Mesenchymal stem cell (in vitro differentiated cells and primary cell): ENCODE measurements at regions not wholly inside any gene's neighbourhood (a gene's known extent, or its start where the extent isn't known, plus 50 kb on each side); places are given as distances from the start of the nearest gene placed in this dataset.

ENCODE experiments used
- DNase-seq: peaks from one replicate; pipeline ENCODE4 v3.0.0-alpha.2; 2013
- H2AFZ ChIP-seq: one replicate; pipeline ENCODE4 v1.6.1; 2013; ENCODE audit warnings: low read depth, mild to moderate bottlenecking, control low read depth, inconsistent platforms, low read length, moderate library complexity
- H2AK5ac ChIP-seq: 2 replicates; pipeline ENCODE4 v1.6.1; 2013; ENCODE audit warnings: low read length, moderate library complexity, mild to moderate bottlenecking, inconsistent platforms; ENCODE audit not compliant: severe bottlenecking
- H2BK120ac ChIP-seq: one replicate; pipeline ENCODE4 v1.6.1; 2013; ENCODE audit warnings: low read depth, mild to moderate bottlenecking, inconsistent platforms, low read length, moderate library complexity
- H2BK12ac ChIP-seq, 2 experiments: one replicate each; pipeline ENCODE4 v1.6.1; 2013; ENCODE audit warnings: inconsistent platforms in 2 of 2, low read length in 2 of 2, mild to moderate bottlenecking in 2 of 2, moderate library complexity in 2 of 2, control low read depth in 1 of 2
- H2BK15ac ChIP-seq: one replicate; pipeline ENCODE4 v1.6.1; 2013; ENCODE audit warnings: mild to moderate bottlenecking, low read depth, inconsistent platforms; ENCODE audit not compliant: poor library complexity, severe bottlenecking
- H2BK5ac ChIP-seq: 2 replicates; pipeline ENCODE4 v1.6.1; 2013; ENCODE audit warnings: low read depth, mild to moderate bottlenecking, low read length, control low read depth, inconsistent platforms; ENCODE audit not compliant: poor library complexity, severe bottlenecking
- H3K14ac ChIP-seq, 2 experiments: one replicate each; pipeline ENCODE4 v1.6.1; 2013; ENCODE audit warnings: inconsistent platforms in 2 of 2, low read length in 2 of 2, control low read depth in 1 of 2, mild to moderate bottlenecking in 1 of 2, moderate library complexity in 1 of 2
- H3K18ac ChIP-seq, 2 experiments: one replicate each; pipeline ENCODE4 v1.6.1; 2013; ENCODE audit warnings: inconsistent platforms in 2 of 2, low read length in 2 of 2, control low read depth in 1 of 2, low read depth in 1 of 2, mild to moderate bottlenecking in 1 of 2
- H3K23ac ChIP-seq, 2 experiments: one replicate each; pipeline ENCODE4 v1.6.1; 2013; ENCODE audit warnings: inconsistent platforms in 2 of 2, low read length in 2 of 2, mild to moderate bottlenecking in 2 of 2, moderate library complexity in 2 of 2, control low read depth in 1 of 2
- H3K27ac ChIP-seq: 2 replicates; pipeline ENCODE4 v1.5.1; 2013; ENCODE audit warnings: mild to moderate bottlenecking, moderate library complexity, low read length, control low read depth, inconsistent platforms; ENCODE audit not compliant: poor library complexity, severe bottlenecking
- H3K27me3 ChIP-seq, 2 experiments: 2 replicates each; pipeline versions ENCODE4 v1.6.1 to v1.7.0; 2013; ENCODE audit warnings: low read length in 2 of 2, mild to moderate bottlenecking in 2 of 2, moderate library complexity in 2 of 2, control low read depth in 1 of 2, inconsistent platforms in 1 of 2; ENCODE audit not compliant: control insufficient read depth in 1 of 2, insufficient read depth in 1 of 2
- H3K36me3 ChIP-seq, 2 experiments: 2 replicates each; pipeline versions ENCODE4 v1.6.1 to v1.7.0; 2013; ENCODE audit warnings: low read length in 2 of 2, control low read depth in 1 of 2, inconsistent platforms in 1 of 2, low read depth in 1 of 2, mild to moderate bottlenecking in 1 of 2; ENCODE audit not compliant: insufficient read depth in 2 of 2, control insufficient read depth in 1 of 2
- H3K4ac ChIP-seq, 2 experiments: one replicate each; pipeline ENCODE4 v1.6.1; 2013; ENCODE audit warnings: inconsistent platforms in 2 of 2, low read length in 2 of 2, mild to moderate bottlenecking in 2 of 2, moderate library complexity in 2 of 2, control low read depth in 1 of 2, low read depth in 1 of 2
- H3K4me1 ChIP-seq: 2 replicates; pipeline ENCODE4 v1.6.1; 2013; ENCODE audit warnings: low read depth, low read length, control low read depth; ENCODE audit not compliant: control insufficient read depth, insufficient read depth
- H3K4me2 ChIP-seq: 2 replicates; pipeline ENCODE4 v1.6.1; 2013; ENCODE audit warnings: low read length, mild to moderate bottlenecking, inconsistent platforms; ENCODE audit not compliant: poor library complexity, severe bottlenecking
- H3K4me3 ChIP-seq, 2 experiments: 2 replicates each; pipeline versions ENCODE4 v1.5.1 to v1.7.0; 2013; ENCODE audit warnings: low read length in 2 of 2, mild to moderate bottlenecking in 2 of 2, control low read depth in 1 of 2, low read depth in 1 of 2; ENCODE audit not compliant: insufficient read depth in 1 of 2
- H3K79me1 ChIP-seq: replicated peaks from 2 replicates; pipeline ENCODE4 v1.6.1; 2013; ENCODE audit warnings: mild to moderate bottlenecking, control low read depth, low read length, inconsistent platforms; ENCODE audit not compliant: poor library complexity, severe bottlenecking
- H3K9ac ChIP-seq: 2 replicates; pipeline ENCODE4 v1.7.0; 2013; ENCODE audit warnings: mild to moderate bottlenecking, low read length, moderate library complexity
- H3K9me3 ChIP-seq: 2 replicates; pipeline ENCODE4 v1.7.0; 2013; ENCODE audit warnings: mild to moderate bottlenecking, low read length; ENCODE audit not compliant: control insufficient read depth
- H4K8ac ChIP-seq: one replicate; pipeline ENCODE4 v1.6.1; 2013; ENCODE audit warnings: inconsistent platforms, mild to moderate bottlenecking, low read length, moderate library complexity
- H4K91ac ChIP-seq: one replicate; pipeline ENCODE4 v1.6.1; 2013; ENCODE audit warnings: mild to moderate bottlenecking, low read length, inconsistent platforms
- whole genome bisulfite sequencing: methylation state at CpG from one replicate; pipeline ENCODE4 v1.1.7; 2013; ENCODE audit warnings: mixed read lengths; 5-methylcytosine and 5-hydroxymethylcytosine counted together

DNA sequence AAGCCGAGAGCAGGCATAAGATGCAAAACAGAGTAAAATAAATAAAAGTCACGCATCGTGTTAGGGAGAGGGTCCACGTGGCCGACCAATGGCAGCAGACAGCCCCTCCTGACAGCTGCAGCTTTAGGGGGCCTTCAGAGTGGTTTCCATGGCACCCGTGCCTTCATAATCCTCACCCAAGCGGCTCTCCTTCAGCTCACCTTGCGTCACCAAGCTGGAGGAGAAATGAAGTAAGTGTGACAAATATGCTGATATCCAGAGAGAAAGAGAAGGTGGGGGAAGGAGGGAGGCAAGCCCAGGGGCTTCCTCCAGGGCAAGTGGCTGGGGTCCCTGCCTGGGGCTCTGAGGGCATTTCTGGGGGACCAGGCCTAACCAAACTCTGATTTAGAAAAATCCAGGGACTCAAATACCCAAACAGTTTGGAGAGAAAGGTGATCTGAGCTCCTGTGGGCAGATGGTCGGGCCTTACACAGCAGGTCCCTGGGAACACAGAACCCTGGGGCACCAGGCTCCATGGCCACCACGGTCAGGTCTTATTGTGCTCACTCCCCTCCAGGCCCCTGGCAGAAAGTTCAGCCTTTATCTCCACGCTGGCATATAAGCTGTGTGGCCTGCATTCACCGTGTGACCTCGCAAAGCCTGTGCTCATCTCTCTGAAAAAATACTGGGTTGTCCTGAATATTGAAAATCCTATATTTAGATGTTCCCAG lies 80.7 kb upstream of the TNRC6C start:
- Histone ChIP-seq H3K9me3 (peaks cover 26% of the 10 kb centered on the region), H3K27ac (no peak overlapping the region), H2BK15ac (no peak overlapping the region), H3K4me1 (peaks cover 31% of the 10 kb centered on the region), H3K27me3 (peaks cover 29 to 36% of the 10 kb centered on the region in 2 experiments), H2BK12ac (no peak overlapping the region), H2BK5ac (no peak overlapping the region), H3K14ac (no peak overlapping the region), H3K18ac (no peak overlapping the region), H3K9ac (no peak overlapping the region), H4K91ac (no peak overlapping the region), H2AFZ (no peak overlapping the region), H3K4ac (no peak overlapping the region), H3K4me2 (no peak overlapping the region), H3K4me3 (no peak overlapping the region), H3K79me1 (no peaks in the 10 kb centered on the region), H3K23ac (no peak overlapping the region), H2BK120ac (no peak overlapping the region), H3K36me3 (no peaks in the 10 kb centered on the region), H2AK5ac (no peak overlapping the region), H4K8ac (no peak overlapping the region)
- DNase-seq = no peak
- 80% methylated on average over 13 of the region's 13 CpGs for whole genome bisulfite sequencing

GRCh38 chr17:77879226-77879895 lies 79.1 kb upstream of the TNRC6C start:
- Histone ChIP-seq H3K4me2 (no peak overlapping the region), H3K9ac (no peak overlapping the region), H3K14ac (no peak overlapping the region), H2AFZ (no peak overlapping the region), H3K18ac (no peak overlapping the region), H2BK15ac (no peak overlapping the region), H3K27me3 (peaks cover 25 to 37% of the 10 kb centered on the region in 2 experiments), H4K8ac (no peak overlapping the region), H3K4me3 (peak overlapping the region in 1 of 2 experiments; percentile 7), H2BK120ac (no peak overlapping the region), H4K91ac (no peak overlapping the region), H3K79me1 (no peaks in the 10 kb centered on the region), H3K9me3 (peaks cover 26% of the 10 kb centered on the region), H2BK5ac (no peak overlapping the region), H3K36me3 (no peaks in the 10 kb centered on the region), H3K4me1 (peaks cover 25% of the 10 kb centered on the region), H3K27ac (no peak overlapping the region), H2BK12ac (no peak overlapping the region), H2AK5ac (no peak overlapping the region), H3K4ac (no peak overlapping the region), H3K23ac (no peak overlapping the region)
- WGBS = 80% methylated on average over 11 of the region's 13 CpGs
- DNase-seq = no peak

DNA sequence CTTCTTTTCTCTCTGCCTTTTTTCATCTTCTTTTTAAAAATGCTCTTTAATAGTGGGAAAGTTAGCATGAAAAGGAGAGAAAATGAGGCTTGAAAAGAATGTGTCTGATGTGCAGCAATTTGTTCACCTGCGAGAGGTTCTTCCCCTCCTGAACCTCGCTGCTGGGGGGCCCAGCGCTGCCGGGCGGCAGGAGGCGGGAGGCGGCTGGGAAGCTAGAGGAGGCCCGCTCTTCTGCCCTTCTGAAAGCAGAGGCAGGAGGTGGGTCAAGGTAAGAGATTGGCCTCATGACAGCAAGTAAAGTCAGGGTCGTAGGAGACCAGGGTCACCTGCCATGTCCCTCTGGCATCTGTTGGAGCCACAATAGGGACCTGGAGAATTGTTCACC lies 78.6 kb upstream of the TNRC6C start:
- DNase-seq = no peak
- no peak overlapping the region for H4K8ac ChIP-seq
- H3K18ac ChIP-seq = no peak overlapping the region
- no peak overlapping the region for H3K9ac ChIP-seq
- no peak overlapping the region for H3K27ac ChIP-seq
- no peak overlapping the region for H3K4ac ChIP-seq
- H3K27me3 ChIP-seq = peaks cover 29 to 37% of the 10 kb centered on the region in 2 experiments
- no peak overlapping the region for H2AK5ac ChIP-seq
- H2BK15ac ChIP-seq = no peak overlapping the region
- H3K4me2 ChIP-seq = no peak overlapping the region
- peaks cover 26% of the 10 kb centered on the region for H3K9me3 ChIP-seq
- WGBS = 89% methylated on average over 9 of the region's 9 CpGs
- H3K14ac ChIP-seq = no peak overlapping the region
- H2BK120ac ChIP-seq = no peak overlapping the region
- H3K79me1 ChIP-seq = no peaks in the 10 kb centered on the region
- no peak overlapping the region for H3K23ac ChIP-seq
- no peaks in the 10 kb centered on the region for H3K36me3 ChIP-seq
- peaks cover 20% of the 10 kb centered on the region for H3K4me1 ChIP-seq
- no peak overlapping the region for H3K4me3 ChIP-seq
- H2BK5ac ChIP-seq = no peak overlapping the region
- no peak overlapping the region for H2AFZ ChIP-seq
- H2BK12ac ChIP-seq = no peak overlapping the region
- no peak overlapping the region for H4K91ac ChIP-seq

GRCh38 chr17:77880711-77881450 lies 77.6 kb upstream of the TNRC6C start:
- DNase-seq = no peak
- Histone ChIP-seq H3K9me3 (peaks cover 19% of the 10 kb centered on the region), H3K27ac (no peak overlapping the region), H2BK12ac (peak overlapping the region in 1 of 2 experiments; percentile 12), H2AFZ (no peak overlapping the region), H3K23ac (no peak overlapping the region), H3K14ac (no peak overlapping the region), H3K36me3 (no peaks in the 10 kb centered on the region), H2BK15ac (no peak overlapping the region), H2BK5ac (no peak overlapping the region), H3K9ac (peak overlapping the region; percentile 15), H2AK5ac (no peak overlapping the region), H3K4me1 (peaks cover 17% of the 10 kb centered on the region), H4K8ac (peak overlapping the region; percentile 75), H3K4ac (no peak overlapping the region), H3K4me3 (no peak overlapping the region), H4K91ac (no peak overlapping the region), H3K79me1 (no peaks in the 10 kb centered on the region), H3K4me2 (no peak overlapping the region), H2BK120ac (peak overlapping the region; percentile 21), H3K18ac (peak overlapping the region; percentile 52 to 57), H3K27me3 (peaks cover 30 to 39% of the 10 kb centered on the region in 2 experiments)
- WGBS = 88% methylated on average over 9 of the region's 11 CpGs
